ENCODE measurements at regions not wholly inside any gene's neighbourhood (a gene's known extent, or its start where the extent isn't known, plus 50 kb on each side); places are given as distances from the start of the nearest gene placed in this dataset.

GRCh38 chr19:28019901-28020300 lies 1193.0 kb downstream of the UQCRFS1 start:
- Histone ChIP-seq H3K4me1 (no peaks in the 10 kb centered on the region), H3K9me3 (no peaks in the 10 kb centered on the region), H3K27ac (no peak overlapping the region), H3K4me3 (no peak overlapping the region), H3K27me3 (no peaks in the 10 kb centered on the region), H3K9ac (ENCODE audit: low read depth in 2 of 2, low read length in 2 of 2) (no peak overlapping the region), H3K36me3 (no peaks in the 10 kb centered on the region)
- no peak for TF ChIP-seq CTCF (IDR thresholded peaks at IDR 0.05)
- intact Hi-C loops (cut with DNase I) = no loop called here
- DNase-seq = no peak

GRCh38 chr19:28019371-28019770 lies 1193.6 kb downstream of the UQCRFS1 start:
- H3K9me3 ChIP-seq = no peaks in the 10 kb centered on the region
- H3K27me3 ChIP-seq = no peaks in the 10 kb centered on the region
- H3K27ac ChIP-seq = no peak overlapping the region
- H3K4me3 ChIP-seq = no peak overlapping the region
- H3K4me1 ChIP-seq = no peaks in the 10 kb centered on the region
- intact Hi-C loops (cut with DNase I) = no loop called here
- DNase-seq = no peak
- no peak for TF ChIP-seq CTCF (IDR thresholded peaks at IDR 0.05)
- no peak overlapping the region for H3K9ac ChIP-seq (ENCODE audit: low read depth in 2 of 2, low read length in 2 of 2)
- no peaks in the 10 kb centered on the region for H3K36me3 ChIP-seq

GRCh38 chr19:28018499-28018898 lies 1194.5 kb downstream of the UQCRFS1 start:
- no peaks in the 10 kb centered on the region for H3K4me1 ChIP-seq
- H3K27ac ChIP-seq = no peak overlapping the region
- H3K36me3 ChIP-seq = no peaks in the 10 kb centered on the region
- H3K4me3 ChIP-seq = no peak overlapping the region
- H3K27me3 ChIP-seq = no peaks in the 10 kb centered on the region
- intact Hi-C loops (cut with DNase I) = no loop called here
- TF ChIP-seq CTCF (IDR thresholded peaks at IDR 0.05) = no peak
- H3K9me3 ChIP-seq = no peaks in the 10 kb centered on the region
- H3K9ac ChIP-seq (ENCODE audit: low read depth in 2 of 2, low read length in 2 of 2) = no peak overlapping the region
- no peak for DNase-seq

- Histone ChIP-seq H3K27ac (no peak overlapping the region), H3K4me1 (no peaks in the 10 kb centered on the region), H3K4me3 (no peak overlapping the region), H3K9me3 (no peaks in the 10 kb centered on the region), H3K9ac (ENCODE audit: low read depth in 2 of 2, low read length in 2 of 2) (no peak overlapping the region), H3K27me3 (no peaks in the 10 kb centered on the region), H3K36me3 (no peaks in the 10 kb centered on the region)
- no peak for DNase-seq
- intact Hi-C loops (cut with DNase I) = no loop called here
- TF ChIP-seq CTCF (IDR thresholded peaks at IDR 0.05) = no peak
These were observed 1198.1 kb downstream of the UQCRFS1 start for GRCh38 chr19:28014615-28015405.

GRCh38 chr19:28012361-28012760 lies 1200.6 kb downstream of the UQCRFS1 start:
- Histone ChIP-seq H3K9me3 (no peaks in the 10 kb centered on the region), H3K9ac (ENCODE audit: low read depth in 2 of 2, low read length in 2 of 2) (no peak overlapping the region), H3K27me3 (no peaks in the 10 kb centered on the region), H3K36me3 (no peaks in the 10 kb centered on the region), H3K27ac (no peak overlapping the region), H3K4me3 (no peak overlapping the region), H3K4me1 (no peaks in the 10 kb centered on the region)
- intact Hi-C loops (cut with DNase I) = no loop called here
- no peak for DNase-seq
- TF ChIP-seq CTCF (IDR thresholded peaks at IDR 0.05) = no peak
